ENCODE measurements at regions not wholly inside any gene's neighbourhood (a gene's known extent, or its start where the extent isn't known, plus 50 kb on each side); places are given as distances from the start of the nearest gene placed in this dataset.
"Not testable (repeated sequence)": the region's sequence is repeated elsewhere in the genome, so short reads cannot be mapped to it uniquely, and the experiment has no call there.

DNA sequence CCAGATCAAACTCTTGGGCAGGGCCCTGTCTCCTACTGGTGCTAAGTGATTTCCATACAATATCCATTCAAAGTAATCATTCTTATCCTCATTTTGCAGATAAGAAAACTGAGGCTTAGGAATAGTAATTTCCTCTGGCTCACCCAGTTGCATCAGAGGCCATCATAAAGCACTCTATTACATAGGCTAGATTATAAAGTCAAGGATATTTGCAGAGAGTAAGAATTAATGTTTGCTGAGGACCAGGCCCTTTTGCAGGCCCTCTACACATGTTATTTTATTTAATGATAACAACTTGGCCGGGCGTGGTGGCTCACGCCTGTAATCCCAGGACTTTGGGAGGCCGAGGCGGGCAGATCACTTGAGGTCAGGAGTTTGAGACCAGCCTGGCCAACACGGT is 316.8 kb downstream of the ZNF674 start:
- H3K4me3 ChIP-seq (ENCODE audit: low read depth in 2 of 2, low read length in 2 of 2), result no peak overlapping the region
- H3K27me3 ChIP-seq (ENCODE audit: control insufficient read depth, insufficient read depth, low read length), result no peaks in the 10 kb centered on the region
- no peaks in the 10 kb centered on the region for H3K9me3 ChIP-seq (ENCODE audit: control insufficient read depth, insufficient read depth, low read depth, low read length)
- H3K27ac ChIP-seq (ENCODE audit: low read length), result no peak overlapping the region
- ATAC-seq, result no peak
- CTCF ChIA-PET, result no interaction called here
- H3K36me3 ChIP-seq (ENCODE audit: control insufficient read depth, insufficient read depth, low read length), result no peaks in the 10 kb centered on the region
- TF ChIP-seq SIN3A (IDR thresholded peaks at IDR 0.05; ENCODE audit: borderline replicate concordance, insufficient read depth, low read depth, low read length), result no peak
- in situ Hi-C loops (cut with HindIII; ENCODE audit: low pct_unique_long_range_greater_than_20kb, low sequenced_read_pairs) (no loop called here), intact Hi-C loops (cut with micrococcal nuclease; ENCODE audit: unreplicated experiment) (no loop called here)
- no TSS peak for BruUV-seq (replicated peaks)
- no peak for DNase-seq (ENCODE audit: low read depth, low spot score)
- POLR2A ChIA-PET, result no interaction called here
- H3K4me1 ChIP-seq (ENCODE audit: control insufficient read depth, insufficient read depth, low read length), result no peaks in the 10 kb centered on the region

DNA sequence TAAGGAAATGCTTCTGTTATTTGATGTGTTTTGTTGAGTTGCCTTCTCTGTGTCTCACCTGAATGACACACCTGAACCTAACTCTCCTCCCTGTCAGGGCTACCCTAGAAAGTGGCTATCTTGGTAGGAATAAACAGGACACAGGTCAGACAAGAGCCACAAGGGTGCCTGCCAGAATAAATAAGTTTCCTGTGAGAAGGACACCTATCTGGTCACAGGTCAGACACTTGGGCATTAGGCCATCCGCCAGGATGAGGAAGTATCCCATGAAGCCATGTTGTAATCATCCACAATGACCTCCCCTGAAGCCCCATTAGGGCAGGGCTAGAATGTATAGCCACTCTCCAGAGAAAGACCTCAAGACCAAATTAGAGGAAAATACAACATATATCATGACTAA is 318.8 kb downstream of the ZNF674 start:
- DNase-seq (ENCODE audit: low read depth, low spot score) (no peak), ATAC-seq (no peak)
- Histone ChIP-seq H3K27ac (ENCODE audit: low read length) (0 out of 2 replicates have a peak overlapping the region, but pooled peaks have one; percentile 23), H3K4me1 (ENCODE audit: control insufficient read depth, insufficient read depth, low read length) (no peaks in the 10 kb centered on the region), H3K4me3 (ENCODE audit: low read depth in 2 of 2, low read length in 2 of 2) (no peak overlapping the region), H3K27me3 (ENCODE audit: control insufficient read depth, insufficient read depth, low read length) (no peaks in the 10 kb centered on the region), H3K36me3 (ENCODE audit: control insufficient read depth, insufficient read depth, low read length) (no peaks in the 10 kb centered on the region), H3K9me3 (ENCODE audit: control insufficient read depth, insufficient read depth, low read depth, low read length) (no peaks in the 10 kb centered on the region)
- in situ Hi-C loops (cut with HindIII; ENCODE audit: low pct_unique_long_range_greater_than_20kb, low sequenced_read_pairs) (no loop called here), intact Hi-C loops (cut with micrococcal nuclease; ENCODE audit: unreplicated experiment) (no loop called here)
- TF ChIP-seq TCF7L2 (IDR thresholded peaks at IDR 0.05; ENCODE audit: low read depth, low read length) (no peak), POLR2AphosphoS5 (IDR thresholded peaks at IDR 0.05; ENCODE audit: low read depth, low read length) (no peak), SIN3A (IDR thresholded peaks at IDR 0.05; ENCODE audit: borderline replicate concordance, insufficient read depth, low read depth, low read length) (no peak)
- TF ChIP-seq, protein P1, sequence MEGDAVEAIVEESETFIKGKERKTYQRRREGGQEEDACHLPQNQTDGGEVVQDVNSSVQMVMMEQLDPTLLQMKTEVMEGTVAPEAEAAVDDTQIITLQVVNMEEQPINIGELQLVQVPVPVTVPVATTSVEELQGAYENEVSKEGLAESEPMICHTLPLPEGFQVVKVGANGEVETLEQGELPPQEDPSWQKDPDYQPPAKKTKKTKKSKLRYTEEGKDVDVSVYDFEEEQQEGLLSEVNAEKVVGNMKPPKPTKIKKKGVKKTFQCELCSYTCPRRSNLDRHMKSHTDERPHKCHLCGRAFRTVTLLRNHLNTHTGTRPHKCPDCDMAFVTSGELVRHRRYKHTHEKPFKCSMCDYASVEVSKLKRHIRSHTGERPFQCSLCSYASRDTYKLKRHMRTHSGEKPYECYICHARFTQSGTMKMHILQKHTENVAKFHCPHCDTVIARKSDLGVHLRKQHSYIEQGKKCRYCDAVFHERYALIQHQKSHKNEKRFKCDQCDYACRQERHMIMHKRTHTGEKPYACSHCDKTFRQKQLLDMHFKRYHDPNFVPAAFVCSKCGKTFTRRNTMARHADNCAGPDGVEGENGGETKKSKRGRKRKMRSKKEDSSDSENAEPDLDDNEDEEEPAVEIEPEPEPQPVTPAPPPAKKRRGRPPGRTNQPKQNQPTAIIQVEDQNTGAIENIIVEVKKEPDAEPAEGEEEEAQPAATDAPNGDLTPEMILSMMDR (IDR thresholded peaks at IDR 0.05), result no peak
- TF ChIP-seq, protein P2, sequence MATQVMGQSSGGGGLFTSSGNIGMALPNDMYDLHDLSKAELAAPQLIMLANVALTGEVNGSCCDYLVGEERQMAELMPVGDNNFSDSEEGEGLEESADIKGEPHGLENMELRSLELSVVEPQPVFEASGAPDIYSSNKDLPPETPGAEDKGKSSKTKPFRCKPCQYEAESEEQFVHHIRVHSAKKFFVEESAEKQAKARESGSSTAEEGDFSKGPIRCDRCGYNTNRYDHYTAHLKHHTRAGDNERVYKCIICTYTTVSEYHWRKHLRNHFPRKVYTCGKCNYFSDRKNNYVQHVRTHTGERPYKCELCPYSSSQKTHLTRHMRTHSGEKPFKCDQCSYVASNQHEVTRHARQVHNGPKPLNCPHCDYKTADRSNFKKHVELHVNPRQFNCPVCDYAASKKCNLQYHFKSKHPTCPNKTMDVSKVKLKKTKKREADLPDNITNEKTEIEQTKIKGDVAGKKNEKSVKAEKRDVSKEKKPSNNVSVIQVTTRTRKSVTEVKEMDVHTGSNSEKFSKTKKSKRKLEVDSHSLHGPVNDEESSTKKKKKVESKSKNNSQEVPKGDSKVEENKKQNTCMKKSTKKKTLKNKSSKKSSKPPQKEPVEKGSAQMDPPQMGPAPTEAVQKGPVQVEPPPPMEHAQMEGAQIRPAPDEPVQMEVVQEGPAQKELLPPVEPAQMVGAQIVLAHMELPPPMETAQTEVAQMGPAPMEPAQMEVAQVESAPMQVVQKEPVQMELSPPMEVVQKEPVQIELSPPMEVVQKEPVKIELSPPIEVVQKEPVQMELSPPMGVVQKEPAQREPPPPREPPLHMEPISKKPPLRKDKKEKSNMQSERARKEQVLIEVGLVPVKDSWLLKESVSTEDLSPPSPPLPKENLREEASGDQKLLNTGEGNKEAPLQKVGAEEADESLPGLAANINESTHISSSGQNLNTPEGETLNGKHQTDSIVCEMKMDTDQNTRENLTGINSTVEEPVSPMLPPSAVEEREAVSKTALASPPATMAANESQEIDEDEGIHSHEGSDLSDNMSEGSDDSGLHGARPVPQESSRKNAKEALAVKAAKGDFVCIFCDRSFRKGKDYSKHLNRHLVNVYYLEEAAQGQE (IDR thresholded peaks at IDR 0.05; ENCODE audit: insufficient read depth in 1 of 2, low read depth in 2 of 2, low read length in 1 of 2), result no peak
- ChIA-PET CTCF (no interaction called here), POLR2A (no interaction called here)
- BruUV-seq (replicated peaks), result no TSS peak

DNA sequence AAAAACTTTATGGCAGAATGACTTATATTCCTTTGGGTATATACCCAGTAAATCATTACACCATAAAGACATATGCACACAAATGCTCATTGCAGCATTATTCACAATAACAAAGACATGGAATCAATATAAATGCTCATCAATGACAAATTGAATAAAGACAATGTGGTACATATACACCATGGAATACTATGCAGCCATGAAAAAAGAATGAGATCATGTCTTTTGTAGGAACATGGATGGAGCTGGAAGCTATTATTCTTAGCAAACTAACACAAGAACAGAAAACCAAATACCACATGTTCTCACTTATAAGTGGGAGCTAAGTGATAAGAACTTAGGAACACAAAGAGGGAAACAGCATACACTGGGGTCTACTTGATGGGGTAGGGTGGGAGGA is 321.7 kb downstream of the ZNF674 start:
- in situ Hi-C loops (cut with HindIII; ENCODE audit: low pct_unique_long_range_greater_than_20kb, low sequenced_read_pairs); H3K4me3 ChIP-seq (ENCODE audit: low read depth in 2 of 2, low read length in 2 of 2); BruUV-seq (replicated peaks); POLR2A ChIA-PET; H3K9me3 ChIP-seq (ENCODE audit: control insufficient read depth, insufficient read depth, low read depth, low read length); ATAC-seq; intact Hi-C loops (cut with micrococcal nuclease; ENCODE audit: unreplicated experiment); H3K4me1 ChIP-seq (ENCODE audit: control insufficient read depth, insufficient read depth, low read length); CTCF ChIA-PET; H3K36me3 ChIP-seq (ENCODE audit: control insufficient read depth, insufficient read depth, low read length); DNase-seq (ENCODE audit: low read depth, low spot score); H3K27ac ChIP-seq (ENCODE audit: low read length); H3K27me3 ChIP-seq (ENCODE audit: control insufficient read depth, insufficient read depth, low read length): not testable (repeated sequence)

All from Panc1 (cell line).